Activated CD4-positive, alpha-beta T cell treated with anti-CD3 and anti-CD28 coated beads, Interleukin-2, amount 50 U/mL, for 16 hours (primary cell): ENCODE measurements at regions not wholly inside any gene's neighbourhood (a gene's known extent, or its start where the extent isn't known, plus 50 kb on each side); places are given as distances from the start of the nearest gene placed in this dataset.
A peak's percentile ranks its signal among the peaks of the same experiment; 100 is the strongest.

Experiments used
- DNase-seq: peaks from one replicate; pipeline ENCODE4 v3.0.0-alpha.2; 2020

DNA sequence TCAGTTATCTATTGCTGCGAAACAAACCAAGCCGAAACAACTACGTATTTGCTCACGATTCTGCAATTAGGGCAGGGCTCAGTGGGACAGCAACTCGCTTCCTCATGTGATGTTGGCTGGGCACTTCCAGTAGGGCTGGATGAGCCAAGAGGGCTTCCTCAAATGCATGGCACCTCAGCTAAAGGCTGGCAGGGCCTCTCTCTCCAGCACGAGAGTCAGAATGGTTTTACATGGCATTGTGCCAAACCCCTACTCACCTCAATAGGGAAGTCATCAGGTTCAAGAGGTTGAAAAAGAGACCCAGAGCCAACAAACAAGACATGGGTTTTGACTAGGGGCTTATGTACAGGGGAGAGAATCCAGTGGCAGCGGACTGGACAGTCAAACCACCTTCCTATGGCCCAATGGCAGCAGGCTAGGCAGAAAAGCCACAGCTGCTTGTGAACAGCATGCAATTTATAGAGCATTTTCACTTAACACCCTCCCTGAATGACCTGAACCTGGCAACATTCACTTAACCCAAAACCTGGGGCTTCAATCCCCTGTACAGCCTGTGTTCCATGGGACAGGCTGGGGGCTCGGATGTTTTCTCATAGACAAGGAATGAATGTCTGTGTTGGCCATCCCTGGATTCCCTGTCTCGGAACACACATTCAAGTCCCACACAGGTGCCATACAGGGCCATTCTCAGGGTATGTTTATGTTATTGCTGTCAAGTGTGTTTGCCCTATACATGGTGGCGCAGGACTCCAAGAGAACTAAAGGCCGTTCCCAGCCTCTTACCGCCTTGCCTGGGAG is 154.2 kb upstream of the NAV2 start:
- no peak for DNase-seq

DNA sequence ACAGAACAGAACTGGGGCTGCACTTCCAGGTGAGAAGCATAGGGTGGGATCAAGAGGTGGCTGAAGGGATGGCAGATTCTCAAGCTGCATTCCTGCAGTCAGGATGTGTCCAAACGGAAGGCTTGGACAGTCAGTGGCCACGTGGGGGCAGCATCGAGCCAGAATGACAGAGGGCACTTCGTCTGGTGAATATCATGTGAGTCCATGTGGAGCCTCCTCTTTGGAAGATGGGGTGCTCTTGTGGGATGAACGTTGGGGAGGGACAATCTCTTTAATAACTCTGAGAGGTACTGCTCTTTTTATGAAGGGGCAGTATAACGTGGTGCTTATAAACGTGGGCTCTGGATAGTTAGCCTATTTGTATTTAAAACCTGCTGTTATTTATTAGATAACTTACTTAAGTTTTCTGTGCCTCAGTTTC is 154.9 kb upstream of the NAV2 start:
- peak; percentile 67 for DNase-seq

DNA sequence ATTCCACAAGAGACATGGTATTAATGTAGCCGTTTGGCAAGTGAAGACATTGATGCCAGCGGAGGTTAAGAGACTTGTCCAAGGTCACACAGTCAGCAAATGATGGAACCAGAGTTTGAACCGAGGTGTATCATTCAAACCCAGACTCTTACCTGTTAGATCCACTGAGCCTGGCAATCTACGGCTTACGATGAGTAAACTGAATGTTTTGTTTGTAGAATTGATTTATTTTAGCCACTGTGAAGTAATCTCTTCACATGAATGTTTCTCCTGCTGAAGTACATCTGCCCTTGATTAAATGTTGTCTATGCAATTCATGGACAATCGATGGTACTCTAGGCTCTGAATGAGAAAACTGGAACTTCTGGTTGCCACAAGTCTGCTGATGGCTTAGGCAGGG is 155.5 kb upstream of the NAV2 start:
- no peak for DNase-seq

DNA sequence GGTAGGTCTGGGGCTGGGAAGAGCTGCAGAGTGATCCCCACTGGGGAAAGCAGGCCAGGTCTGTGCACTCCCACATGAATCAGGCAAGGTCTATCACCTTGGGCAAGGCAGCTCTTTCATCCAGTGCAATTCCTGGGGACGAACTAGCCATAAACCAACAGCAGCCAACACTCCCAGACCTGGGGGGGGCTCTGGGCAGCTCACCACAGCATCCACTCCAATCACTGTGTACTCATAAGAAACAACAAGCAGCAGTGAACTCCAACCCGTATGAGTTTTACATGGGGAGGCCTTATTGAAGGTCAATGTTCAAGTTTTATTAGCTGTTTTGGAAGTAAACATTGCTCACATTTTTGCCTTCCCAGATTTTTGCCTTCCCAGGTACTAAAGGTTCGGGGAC is 157.4 kb upstream of the NAV2 start:
- DNase-seq, result no peak

DNA sequence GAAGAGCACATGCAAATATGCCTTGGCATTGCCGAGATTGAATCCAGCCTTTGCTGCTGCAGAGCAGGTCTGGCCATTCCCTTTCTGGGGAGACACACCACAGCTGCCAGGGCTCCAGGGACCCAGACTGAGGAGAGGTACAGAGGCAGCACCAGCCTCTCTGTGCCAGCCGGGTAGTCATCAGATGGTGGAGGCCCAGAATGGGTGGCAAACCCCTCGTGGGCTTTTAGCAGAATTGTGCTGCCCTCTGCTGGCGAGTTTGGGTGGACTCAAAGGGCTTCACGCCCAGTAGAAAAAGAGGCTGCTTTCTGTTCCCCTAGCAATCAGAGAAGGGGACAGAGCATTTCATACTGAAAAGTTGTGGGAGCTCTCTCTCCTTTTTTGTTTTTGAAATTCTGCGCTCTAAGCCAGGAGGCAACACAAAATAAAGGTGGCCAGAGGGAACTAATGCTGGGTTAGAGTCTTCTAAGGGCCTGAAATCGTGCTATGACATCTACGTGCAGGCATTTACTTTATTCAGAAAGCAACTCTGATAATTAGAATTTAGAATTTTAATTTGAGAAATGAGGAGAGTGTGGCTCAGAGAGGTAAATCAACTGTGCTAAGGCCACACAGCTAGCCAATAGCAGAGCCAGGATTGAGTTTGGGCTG is 158.8 kb upstream of the NAV2 start:
- peak; percentile 71 for DNase-seq

DNA sequence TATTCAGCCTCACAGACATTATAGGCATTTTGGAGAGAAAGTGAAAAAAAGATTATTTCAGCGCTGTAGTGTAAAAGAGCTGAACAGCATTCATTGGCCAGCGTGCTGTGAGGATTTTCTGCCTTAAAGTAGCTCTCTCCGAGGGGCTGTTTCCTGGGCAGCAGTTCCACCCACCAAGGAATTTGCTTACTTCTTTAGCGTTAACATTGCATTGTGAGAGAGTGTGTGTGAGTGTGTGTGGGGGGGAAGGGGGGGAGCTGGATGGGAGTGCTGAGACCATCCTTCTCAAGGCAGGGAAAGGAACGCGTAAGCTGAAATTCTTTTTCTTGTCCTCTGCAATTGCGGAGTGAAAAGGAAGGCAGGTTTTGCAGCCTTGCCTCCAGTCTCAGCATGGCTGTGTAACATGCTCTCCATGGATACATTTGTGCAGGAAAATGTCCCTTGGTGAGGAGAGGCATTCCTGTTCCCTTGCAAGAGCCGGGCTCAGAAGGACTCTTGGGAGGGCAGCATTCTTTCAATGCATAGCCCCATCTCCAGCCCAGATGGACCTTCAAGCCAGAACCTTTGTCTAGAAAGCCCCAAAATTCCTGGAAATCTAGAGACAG is 159.9 kb upstream of the NAV2 start:
- no peak for DNase-seq

DNA sequence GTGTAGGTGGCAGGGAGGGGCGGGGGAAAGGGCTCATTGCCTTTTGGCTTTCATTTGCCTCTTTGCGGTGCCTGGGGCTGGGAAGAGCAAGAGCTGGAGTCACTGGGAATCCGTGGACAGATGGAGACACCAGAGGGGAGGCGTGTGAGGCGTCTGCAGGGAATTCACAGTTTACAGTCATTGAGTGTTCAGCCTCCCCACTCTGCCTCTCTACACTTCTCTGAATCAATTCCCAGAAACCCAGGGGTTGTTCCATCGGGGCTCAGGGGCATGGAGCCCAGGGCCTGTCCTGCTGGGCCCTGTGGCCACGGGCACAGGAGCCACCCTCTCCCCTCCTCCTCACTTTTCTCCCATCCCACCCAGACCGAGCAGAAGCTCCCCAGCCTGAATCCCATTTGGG is 160.5 kb upstream of the NAV2 start:
- DNase-seq, result no peak

DNA sequence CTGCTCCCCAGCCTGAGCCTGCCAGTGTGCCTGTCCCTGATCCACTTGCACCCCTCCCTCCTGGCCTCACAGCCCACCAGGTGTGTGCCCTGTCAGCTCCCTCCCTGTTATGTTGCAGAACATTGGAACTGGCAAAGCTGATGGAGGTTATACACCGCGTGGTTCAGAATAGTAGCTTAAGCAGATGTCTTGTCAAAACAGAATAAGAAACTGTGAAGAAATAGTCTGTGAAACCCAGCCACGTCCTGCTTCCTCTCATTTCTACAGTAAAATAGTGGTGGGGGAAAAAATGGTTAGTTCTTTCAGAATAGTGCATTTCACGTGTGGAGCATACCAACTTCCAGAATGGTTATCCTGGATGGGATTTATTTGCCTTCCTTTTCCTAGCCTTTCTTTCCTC is 161.2 kb upstream of the NAV2 start:
- DNase-seq, result no peak

DNA sequence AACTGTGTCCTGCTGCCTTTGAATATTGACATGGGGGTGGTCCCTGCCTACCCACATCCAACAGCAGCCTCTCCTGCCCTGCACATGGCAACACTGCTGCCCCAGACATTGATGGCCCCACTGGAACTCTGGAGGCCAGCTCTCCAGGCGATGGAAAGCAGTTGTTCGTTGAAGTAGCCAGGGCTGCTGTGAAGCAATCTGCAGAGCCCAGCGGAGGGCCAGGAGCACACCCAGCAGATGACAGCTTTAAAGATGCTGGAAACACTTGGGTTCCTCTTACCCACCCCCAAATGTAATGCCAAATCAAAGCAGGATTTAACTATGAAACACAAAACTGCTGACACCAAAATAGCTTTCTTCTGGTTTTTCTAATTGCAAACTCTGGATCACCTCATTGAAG is 165.6 kb upstream of the NAV2 start:
- no peak for DNase-seq

DNA sequence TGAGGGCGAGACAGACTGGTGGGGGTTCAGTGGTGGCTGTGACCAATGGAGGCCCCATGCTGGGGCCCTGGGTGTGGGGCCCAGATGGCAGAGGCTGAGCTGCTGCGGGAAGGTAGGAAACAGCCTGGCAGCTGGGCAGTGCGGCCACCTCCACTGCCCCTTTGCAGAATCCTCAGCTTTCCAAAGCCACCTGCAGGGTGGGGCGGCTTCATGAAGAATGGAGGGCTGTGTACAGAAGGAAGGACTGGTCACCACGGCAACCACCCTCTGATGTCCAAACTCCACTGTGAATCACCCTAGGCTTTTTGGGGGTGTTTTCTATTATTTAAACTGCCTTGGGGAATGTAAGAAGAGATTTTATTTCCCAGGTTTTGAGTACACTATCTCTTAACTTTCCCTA is 166.3 kb upstream of the NAV2 start:
- no peak for DNase-seq

DNA sequence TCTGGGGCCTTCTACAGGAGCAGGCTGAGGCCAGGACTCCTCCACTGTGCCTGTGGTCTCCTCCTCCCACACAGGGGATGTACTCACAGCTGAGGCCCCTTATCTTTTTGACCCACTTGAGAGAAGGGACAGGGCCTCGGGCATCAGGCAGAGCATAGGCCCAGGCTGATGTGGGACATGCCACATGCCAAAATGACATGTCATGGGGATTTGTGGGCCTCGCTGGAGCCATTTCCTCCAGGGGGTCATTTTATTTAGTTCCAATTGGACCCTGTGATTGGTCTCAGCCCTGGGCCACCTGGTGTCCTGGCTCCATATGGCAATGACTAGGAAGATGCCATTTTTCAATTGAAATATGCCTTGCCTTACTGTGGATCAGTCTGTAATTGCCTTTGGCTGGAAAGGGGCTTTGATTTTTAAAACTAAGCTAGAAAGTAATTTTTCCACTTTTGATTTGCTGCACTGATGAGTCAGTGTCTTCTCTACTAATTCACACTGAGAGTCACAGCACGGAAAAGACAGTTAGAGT is 171.1 kb upstream of the NAV2 start:
- DNase-seq, result no peak

DNA sequence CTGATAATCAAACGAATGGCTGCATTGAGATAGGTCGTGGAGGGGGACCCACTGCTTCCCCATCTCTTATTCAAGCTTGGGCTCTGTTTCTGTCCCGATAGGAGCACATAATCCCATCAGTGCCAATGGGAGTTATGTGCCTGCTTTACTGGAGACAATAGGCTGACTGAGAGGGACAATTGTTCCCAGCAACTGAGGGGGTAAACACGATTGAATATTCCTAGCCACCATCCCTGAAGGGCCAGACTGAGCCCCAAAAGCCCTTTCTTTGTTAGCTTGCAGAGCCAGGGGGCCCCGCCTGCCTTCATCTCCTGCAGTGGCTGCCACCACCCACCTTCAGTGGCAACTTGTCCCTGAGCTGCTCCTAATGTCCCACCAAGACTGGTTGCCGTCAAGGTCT is 172.8 kb upstream of the NAV2 start:
- DNase-seq, result no peak

DNA sequence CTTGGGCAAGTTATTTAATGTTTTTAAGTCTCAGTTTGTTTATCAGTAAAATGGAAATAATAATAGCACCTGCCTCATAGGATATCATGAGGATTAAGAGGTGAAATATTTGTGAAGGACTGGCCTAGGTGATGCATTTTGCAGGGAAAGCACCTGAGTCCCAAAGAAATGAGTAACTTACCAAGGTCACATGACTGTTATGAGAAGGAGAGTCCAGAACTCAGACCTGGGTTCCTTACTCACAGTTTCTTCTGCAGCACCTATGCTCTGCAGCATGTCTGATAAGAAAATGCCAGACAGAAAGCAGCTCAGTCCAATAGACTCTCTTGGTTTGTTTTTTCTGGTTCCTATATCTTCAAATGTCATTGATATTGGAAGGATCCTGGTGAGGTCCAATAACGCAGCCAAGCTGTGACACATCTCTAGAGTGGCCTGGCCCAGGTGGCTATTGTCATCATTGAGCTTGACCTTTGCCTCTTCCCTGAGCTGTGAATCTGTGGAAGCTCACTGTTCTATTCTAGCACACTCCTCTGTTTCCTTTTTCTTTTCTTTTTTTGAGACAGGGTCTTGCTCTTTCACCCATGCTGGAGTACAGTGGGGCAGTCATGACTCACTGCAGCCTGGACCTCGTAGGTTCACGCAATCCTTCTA is 174.7 kb upstream of the NAV2 start:
- no peak for DNase-seq

DNA sequence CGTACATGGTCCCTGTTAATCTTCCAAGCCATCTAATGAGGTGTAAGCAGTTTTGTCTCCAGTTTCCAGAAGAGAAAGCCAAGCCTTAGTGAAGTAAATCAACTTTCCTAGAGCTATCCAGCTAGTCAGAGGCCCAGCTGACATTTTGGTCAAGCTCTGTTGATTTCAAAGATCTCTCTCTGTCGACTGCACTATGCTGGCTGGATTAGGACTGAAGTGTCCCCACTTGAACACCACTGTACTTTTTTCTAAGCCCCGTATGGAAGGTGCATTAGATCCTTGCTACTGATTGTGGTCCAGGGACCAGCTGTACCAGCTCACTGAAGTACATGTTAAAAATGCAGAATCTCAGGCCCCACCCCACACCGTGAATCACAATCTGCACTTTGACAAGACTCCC is 176.5 kb upstream of the NAV2 start:
- DNase-seq, result no peak

DNA sequence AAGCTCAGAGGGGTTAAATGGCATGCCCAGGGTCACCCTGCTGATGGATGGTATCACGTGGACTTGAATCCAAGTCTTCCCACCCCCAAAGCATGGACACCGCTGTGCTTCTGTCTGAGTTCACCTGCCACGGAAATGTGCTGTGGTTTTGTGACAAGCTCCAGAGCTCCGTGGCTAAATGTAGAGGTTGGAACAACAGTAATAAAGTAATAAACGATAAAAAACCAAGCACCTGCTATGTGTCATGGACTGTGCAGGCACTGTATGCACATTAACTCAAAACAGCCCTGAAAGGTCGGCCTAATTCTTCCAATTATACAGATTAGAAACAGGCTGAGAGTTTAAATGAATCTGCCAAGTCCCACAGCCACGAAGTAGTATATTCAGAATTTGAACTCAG is 182.1 kb upstream of the NAV2 start:
- DNase-seq, result no peak

DNA sequence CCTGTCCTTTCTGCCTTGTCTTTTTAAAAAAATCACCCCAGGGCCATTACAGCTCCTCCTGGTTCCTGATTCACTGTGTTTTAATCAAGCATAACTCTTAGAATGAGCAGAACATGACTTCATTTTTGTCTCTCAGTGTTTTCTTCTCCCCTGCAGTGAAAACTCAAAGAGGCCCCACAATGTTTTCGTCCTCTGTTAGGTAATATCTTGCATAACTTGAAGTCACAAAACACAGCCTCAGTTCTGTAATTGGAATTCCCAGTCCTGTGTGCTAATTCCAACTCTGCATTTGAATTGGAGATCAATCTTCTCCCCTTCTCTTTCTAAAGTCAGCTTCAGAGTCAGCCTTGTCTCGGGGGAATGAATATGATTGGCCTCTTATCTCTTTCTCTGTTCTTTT is 186.5 kb upstream of the NAV2 start:
- no peak for DNase-seq

DNA sequence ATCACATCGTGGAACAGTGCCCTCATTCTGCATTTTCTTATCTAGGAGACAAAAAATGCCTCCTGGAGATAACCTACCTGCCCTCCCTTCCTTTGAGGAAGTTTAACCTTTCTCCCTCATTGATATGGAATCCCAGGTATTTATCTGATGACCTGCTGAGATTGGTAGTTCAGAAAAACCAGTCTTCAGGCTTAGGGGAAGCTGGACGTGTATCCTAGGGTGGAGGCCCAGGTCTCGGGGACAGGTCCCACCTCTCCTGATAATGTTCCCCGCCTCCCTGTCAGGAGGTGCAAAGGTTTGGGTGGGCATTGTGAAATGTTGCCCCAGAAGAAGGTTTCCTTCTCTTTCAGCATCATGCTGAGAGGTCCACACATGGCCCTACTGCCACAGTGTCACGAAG is 186.9 kb upstream of the NAV2 start:
- DNase-seq, result no peak

DNA sequence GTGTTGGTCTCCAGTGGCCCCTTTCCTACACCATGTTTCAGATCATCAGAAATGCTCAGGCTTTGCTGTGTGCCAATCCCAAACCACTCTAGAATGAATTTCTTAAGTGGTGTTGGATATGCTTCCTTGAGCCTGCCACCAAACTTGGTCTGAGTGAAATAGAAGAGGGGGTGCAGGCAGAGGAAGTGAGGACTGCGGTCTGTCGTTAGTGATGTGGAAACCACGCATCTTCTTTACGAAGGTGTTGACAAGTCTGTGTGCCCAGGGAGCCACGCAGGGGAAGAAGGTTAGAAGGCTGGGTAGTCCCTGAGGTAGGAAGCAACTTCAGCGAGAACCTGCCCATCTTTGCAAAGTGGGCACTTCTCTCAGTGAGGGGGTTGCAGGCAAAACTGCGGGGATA is 187.4 kb upstream of the NAV2 start:
- DNase-seq, result no peak

DNA sequence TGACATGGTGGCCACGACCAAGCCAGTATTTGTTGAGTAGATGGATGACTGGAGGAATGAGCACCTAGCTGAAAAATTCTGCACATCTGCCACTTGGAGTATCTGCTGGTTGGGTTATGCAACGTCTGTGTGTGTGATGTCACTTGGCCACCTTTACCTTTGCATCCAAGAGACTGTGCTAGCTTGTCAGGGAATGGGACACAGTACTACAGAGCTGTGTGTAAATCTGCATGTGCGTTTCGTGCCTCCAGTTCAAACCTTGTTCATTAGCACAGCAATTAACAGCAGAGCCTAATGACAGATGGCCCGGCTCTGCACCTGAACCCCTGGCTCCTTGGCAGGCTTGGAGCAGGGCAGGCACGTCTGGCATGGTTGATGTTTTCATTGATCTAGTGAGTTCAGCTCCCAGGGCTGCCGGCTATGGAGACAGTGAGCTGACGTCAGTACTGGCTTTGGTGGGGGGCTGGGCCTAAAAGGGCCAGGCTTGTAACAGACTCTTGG is 188.4 kb upstream of the NAV2 start:
- no peak for DNase-seq

DNA sequence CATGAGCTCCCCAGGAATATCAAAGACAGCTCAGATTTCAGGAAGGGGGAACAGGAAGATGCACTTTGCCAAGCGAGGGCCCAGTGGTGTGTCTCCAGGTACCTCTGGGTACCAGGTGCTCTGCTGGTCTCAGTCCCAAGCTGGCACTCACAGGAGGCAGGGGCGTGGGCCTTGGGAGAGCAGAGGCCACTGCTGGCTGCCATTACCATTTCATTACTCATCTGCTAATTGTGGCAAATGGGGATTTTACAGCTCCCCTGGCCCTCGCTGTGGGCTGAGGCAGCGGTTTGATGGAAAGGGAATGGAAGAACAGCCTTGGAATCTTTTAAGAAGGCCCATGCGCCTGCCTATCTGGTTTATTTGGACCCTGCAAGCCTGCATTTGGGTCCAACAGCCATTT is 192.0 kb upstream of the NAV2 start:
- no peak for DNase-seq

DNA sequence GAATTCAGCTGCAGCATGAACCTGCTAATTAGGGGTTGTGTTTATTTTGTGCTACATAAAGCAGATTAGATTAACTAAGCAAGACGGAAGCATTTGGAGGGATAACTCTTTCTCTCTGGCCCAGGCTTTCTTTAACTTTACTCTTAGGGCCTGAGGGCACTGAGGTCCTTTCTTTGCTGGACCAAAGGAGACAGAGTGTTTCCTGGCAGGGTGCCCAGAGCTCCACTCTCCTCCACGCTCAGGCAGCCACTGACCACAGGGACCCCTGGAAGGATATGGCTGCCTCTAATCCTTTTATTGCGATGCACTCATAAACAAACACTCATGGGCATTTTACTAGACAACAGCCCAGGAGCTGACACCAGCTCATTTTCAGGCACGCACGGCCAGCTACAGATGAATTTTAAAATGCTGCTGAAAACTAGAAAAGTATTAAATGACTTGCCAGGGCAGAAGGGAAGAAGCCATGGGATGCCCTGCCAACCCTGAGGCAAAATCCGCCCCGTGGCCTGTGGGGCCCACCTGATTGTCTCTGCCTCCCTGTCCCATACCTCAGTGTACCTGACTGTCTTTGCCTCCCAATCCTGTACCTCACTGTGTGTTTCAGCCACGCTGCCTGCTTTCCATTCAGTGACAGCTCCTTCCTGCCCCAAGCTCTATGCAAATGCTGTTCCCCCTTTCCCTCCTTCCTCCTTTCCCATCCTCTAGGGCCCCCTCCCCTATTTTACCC is 192.6 kb upstream of the NAV2 start:
- no peak for DNase-seq

DNA sequence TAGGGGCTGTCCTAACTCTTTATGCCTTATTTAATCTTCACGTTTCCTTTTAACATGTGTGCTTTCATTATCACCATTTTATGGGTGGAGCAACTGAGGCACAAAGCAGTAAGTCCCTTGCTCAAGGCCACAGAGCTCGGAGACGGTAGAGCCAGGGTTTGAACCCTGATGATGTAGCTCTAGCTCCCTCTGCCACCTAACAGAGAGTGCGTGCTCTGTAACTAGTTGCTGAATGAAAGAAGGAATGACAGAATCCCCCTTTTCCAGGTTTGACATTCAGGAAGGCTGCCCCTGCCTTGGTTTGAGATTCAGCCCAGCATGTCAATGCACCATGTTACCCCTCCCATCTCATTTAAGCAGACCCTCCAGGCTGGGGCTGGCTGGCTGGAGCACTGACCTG is 193.3 kb upstream of the NAV2 start:
- no peak for DNase-seq

DNA sequence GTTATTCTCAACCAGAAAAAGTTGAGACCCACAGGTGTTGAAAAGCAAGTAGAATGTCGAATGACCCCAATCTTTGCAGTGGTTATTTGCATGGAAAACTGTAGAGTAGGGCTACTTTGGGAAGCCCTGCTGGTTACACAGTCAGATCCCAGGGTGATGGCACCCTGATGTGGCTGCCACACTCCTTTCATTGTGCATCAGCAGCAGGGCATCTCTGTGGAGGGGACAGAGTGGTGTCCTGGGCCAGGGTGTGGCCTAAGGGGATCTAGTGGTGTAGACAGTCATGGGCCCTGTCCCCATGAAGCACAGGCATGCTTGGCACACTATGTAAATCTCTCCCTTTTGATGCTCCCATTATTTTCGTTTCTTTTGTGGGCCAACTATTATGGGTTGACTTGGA is 199.4 kb upstream of the NAV2 start:
- no peak for DNase-seq
